Astrocyte of the spinal cord (primary cell): ENCODE measurements at regions not wholly inside any gene's neighbourhood (a gene's known extent, or its start where the extent isn't known, plus 50 kb on each side); places are given as distances from the start of the nearest gene placed in this dataset.

ENCODE experiments used
- DNase-seq: peaks from one replicate; pipeline ENCODE4 v3.0.0; 2011; ENCODE audit warnings: low read depth, low spot score
- H3K4me3 ChIP-seq: 2 replicates; pipeline ENCODE4 v1.5.1; 2011; ENCODE audit warnings: low read depth, mild to moderate bottlenecking, low read length, moderate library complexity
- in situ Hi-C: cut with HindIII; loops from 2 replicates; pipeline ENCODE4 v1.10.0; 2017; ENCODE audit warnings: low sequenced_read_pairs
- TF ChIP-seq, protein P1 (sequence below): IDR thresholded peaks from 2 replicates; pipeline ENCODE4 v1.5.1; 2012; ENCODE audit warnings: low read depth, mild to moderate bottlenecking, low read length, inconsistent platforms

GRCh38 chr7:10083766-10084165, 889.9 kb upstream of the PHF14 start:
- H3K4me3 ChIP-seq = no peak overlapping the region
- TF ChIP-seq, protein P1, sequence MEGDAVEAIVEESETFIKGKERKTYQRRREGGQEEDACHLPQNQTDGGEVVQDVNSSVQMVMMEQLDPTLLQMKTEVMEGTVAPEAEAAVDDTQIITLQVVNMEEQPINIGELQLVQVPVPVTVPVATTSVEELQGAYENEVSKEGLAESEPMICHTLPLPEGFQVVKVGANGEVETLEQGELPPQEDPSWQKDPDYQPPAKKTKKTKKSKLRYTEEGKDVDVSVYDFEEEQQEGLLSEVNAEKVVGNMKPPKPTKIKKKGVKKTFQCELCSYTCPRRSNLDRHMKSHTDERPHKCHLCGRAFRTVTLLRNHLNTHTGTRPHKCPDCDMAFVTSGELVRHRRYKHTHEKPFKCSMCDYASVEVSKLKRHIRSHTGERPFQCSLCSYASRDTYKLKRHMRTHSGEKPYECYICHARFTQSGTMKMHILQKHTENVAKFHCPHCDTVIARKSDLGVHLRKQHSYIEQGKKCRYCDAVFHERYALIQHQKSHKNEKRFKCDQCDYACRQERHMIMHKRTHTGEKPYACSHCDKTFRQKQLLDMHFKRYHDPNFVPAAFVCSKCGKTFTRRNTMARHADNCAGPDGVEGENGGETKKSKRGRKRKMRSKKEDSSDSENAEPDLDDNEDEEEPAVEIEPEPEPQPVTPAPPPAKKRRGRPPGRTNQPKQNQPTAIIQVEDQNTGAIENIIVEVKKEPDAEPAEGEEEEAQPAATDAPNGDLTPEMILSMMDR = no peak
- in situ Hi-C loops = no loop called here
- DNase-seq = no peak

GRCh38 chr7:10085231-10085630, 888.4 kb upstream of the PHF14 start:
- no peak overlapping the region for H3K4me3 ChIP-seq
- DNase-seq = no peak
- TF ChIP-seq, protein P1 = no peak
- in situ Hi-C loops = no loop called here

DNA sequence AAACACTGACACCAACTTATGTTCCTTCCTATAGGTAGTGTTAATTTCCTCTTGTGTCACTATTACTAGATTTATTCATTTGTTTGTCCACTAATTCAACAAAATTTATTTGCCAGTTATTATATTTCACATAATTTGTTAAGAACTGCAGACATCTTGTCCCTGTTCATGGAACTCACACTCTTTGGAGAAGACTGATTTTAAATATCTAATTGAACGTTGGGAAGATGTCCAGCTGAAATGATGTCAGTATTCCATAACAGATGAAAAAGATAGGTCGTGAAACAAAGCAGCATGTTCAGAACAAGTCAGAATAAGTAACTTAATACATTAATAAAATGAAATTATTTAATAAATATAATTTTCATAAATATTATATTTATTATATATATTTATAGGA, 873.1 kb upstream of the PHF14 start:
- TF ChIP-seq, protein P1 = no peak
- DNase-seq = no peak
- no peak overlapping the region for H3K4me3 ChIP-seq
- in situ Hi-C loops = no loop called here

DNA sequence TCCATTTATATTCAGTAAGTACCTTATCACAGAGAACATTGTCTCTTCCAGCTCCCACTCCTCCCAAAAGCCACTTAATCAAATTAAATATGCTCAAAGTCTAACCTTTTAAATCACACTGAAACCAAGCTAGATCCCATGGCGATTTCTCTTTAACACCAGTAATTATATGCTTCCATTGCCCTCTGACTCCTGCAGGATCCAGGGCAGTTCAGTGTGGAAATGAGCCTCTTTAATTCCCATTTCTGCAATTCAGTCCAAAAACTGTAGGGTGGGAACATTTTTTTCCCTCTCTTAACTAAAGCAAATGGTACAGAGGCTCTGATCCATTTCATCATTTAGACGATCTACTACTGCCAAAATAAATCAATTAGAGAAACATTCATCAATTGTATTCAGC, 872.3 kb upstream of the PHF14 start:
- TF ChIP-seq, protein P1 = no peak
- no peak for DNase-seq
- no peak overlapping the region for H3K4me3 ChIP-seq
- in situ Hi-C loops = no loop called here

DNA sequence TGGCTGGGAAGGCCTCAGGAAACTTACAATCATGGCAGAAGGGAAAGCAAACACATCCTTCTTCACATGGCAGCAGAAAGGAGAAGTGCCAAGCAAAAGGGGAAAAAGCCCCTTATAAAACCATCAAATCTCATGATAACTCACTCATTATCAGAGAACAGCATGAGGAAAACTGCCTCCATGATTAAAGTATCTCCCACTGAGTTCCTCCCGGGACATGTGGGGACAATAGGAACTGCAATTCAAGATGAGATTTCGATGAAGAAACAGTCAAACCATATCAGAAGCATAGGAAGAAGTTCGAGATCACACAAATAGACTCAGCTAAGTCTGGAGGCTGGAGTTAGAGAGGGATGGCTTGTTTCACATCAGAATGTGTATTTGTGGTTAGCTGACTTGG, 869.4 kb upstream of the PHF14 start:
- no peak for DNase-seq
- TF ChIP-seq, protein P1 = no peak
- in situ Hi-C loops = no loop called here

DNA sequence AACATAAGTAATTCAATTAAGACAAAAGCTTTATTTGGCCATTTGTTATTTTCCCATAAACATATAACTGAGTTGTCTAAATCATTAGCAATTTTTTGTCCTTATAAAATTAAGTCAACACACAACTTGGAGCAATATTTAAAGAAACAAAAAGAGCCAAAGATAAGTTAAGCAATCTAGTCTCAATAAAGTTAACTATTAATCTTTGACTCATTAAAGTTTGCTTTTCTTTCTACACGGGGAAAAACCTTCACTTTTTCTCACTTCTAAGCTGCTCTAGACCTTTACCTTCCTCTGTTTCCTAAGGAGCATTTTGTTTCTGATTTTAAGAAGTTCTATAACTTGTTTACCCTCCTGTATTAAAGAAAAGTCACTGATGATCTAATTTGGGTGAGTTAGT, 867.1 kb upstream of the PHF14 start:
- DNase-seq = no peak
- TF ChIP-seq, protein P1 = no peak
- in situ Hi-C loops = no loop called here
- H3K4me3 ChIP-seq = no peak overlapping the region

More for the DNA sequence above, 869.4 kb upstream of the PHF14 start:
- H3K4me3 ChIP-seq = no peak overlapping the region

DNA sequence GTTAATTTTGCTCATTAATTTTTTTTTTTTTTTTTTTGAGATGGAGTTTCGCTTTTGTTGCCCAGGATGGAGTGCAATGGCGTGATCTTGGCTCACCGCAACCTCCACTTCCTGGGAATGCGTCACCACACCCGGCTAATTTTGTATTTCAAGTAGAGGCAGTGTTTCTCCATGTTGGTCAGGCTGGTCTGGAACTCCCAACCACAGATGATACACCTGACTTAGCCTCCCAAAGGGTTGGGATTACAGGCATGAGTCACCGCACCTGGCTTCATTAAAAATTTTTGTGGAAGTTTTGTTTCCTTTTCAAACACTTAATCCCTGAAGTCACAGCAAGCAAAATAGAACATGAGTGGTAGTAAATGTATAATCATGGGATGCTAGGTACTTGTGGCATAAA, 857.2 kb upstream of the PHF14 start:
- no peak for DNase-seq
- TF ChIP-seq, protein P1 = no peak
- in situ Hi-C loops = no loop called here
- H3K4me3 ChIP-seq = no peak overlapping the region
